BJ (cell line): ENCODE measurements at regions not wholly inside any gene's neighbourhood (a gene's known extent, or its start where the extent isn't known, plus 50 kb on each side); places are given as distances from the start of the nearest gene placed in this dataset.

Experiments used
- CTCF ChIA-PET: fragments of 350-600 bp; formaldehyde crosslinking; extraction: SDS; loops from one replicate; lab custom pipeline; 2021; ENCODE audit warnings: antibody characterized with exemption, inconsistent platforms; lab: Yijun Ruan, JAX
- POLR2A ChIA-PET: fragments of 300-600 bp; sonication (Branson Sonifier 250); formaldehyde crosslinking; extraction: SDS; loops from one replicate; lab custom pipeline; 2021; ENCODE audit warnings: antibody characterized with exemption; lab: Charles Lee
- DNase-seq: peaks from one replicate; pipeline ENCODE4 v3.0.0-alpha.2; 2011; ENCODE audit warnings: low read depth
- H3K27me3 ChIP-seq: 2 replicates; pipeline ENCODE4 v1.6.0; 2011; ENCODE audit warnings: low read length; ENCODE audit not compliant: control insufficient read depth, insufficient read depth
- H3K36me3 ChIP-seq: 2 replicates; pipeline ENCODE4 v1.5.1; 2011; ENCODE audit warnings: low read length; ENCODE audit not compliant: control insufficient read depth, insufficient read depth
- H3K4me3 ChIP-seq: 2 replicates; pipeline ENCODE4 v1.5.1; 2011; ENCODE audit warnings: low read depth, mild to moderate bottlenecking, control low read depth, low read length
- CTCF ChIP-seq: IDR thresholded peaks from 2 replicates; pipeline ENCODE4 v1.5.1; 2011; ENCODE audit warnings: low read depth, mild to moderate bottlenecking, control low read depth, inconsistent platforms, low read length, moderate library complexity; ENCODE audit not compliant: insufficient read depth

- ChIA-PET CTCF (no interaction called here), POLR2A (no interaction called here)
- Histone ChIP-seq H3K27me3 (no peaks in the 10 kb centered on the region), H3K36me3 (no peaks in the 10 kb centered on the region), H3K4me3 (no peak overlapping the region)
- DNase-seq: no peak
- TF ChIP-seq CTCF: no peak
Measured at GRCh38 chr3:116842254-116842957, 132.8 kb downstream of the TUSC7 start.

- no peak overlapping the region for H3K4me3 ChIP-seq
- POLR2A ChIA-PET: interaction anchor here (0.7 kb wide), 1 partner anchor 529 kb away, joined by 3 read pairs; no protein-coding TSS in a partner anchor
- no peak for TF ChIP-seq CTCF
- DNase-seq: no peak
- CTCF ChIA-PET: interaction anchor here (0.6 to 1.4 kb wide), 2 partner anchors 11 to 28 kb away, joined by 3 to 6 read pairs; no protein-coding TSS in a partner anchor
- H3K36me3 ChIP-seq: no peaks in the 10 kb centered on the region
- no peaks in the 10 kb centered on the region for H3K27me3 ChIP-seq
Measured at GRCh38 chr3:116848248-116848829, 138.8 kb downstream of the TUSC7 start.

GRCh38 chr3:116849261-116849688 is 139.7 kb downstream of the TUSC7 start:
- H3K36me3 ChIP-seq: no peaks in the 10 kb centered on the region
- CTCF ChIA-PET: no interaction called here
- no peaks in the 10 kb centered on the region for H3K27me3 ChIP-seq
- no peak for DNase-seq
- no peak overlapping the region for H3K4me3 ChIP-seq
- POLR2A ChIA-PET: no interaction called here
- no peak for TF ChIP-seq CTCF

- no peaks in the 10 kb centered on the region for H3K27me3 ChIP-seq
- ChIA-PET CTCF (no interaction called here), POLR2A (no interaction called here)
- TF ChIP-seq CTCF: no peak
- no peak overlapping the region for H3K4me3 ChIP-seq
- no peaks in the 10 kb centered on the region for H3K36me3 ChIP-seq
- no peak for DNase-seq
Measured at GRCh38 chr3:116852803-116853202, 143.2 kb downstream of the TUSC7 start.

GRCh38 chr3:116863270-116863770 is 153.7 kb downstream of the TUSC7 start:
- POLR2A ChIA-PET: no interaction called here
- DNase-seq: no peak
- CTCF ChIA-PET: interaction anchor here (0.7 kb wide), 1 partner anchor 8 kb away, joined by 3 read pairs; no protein-coding TSS in a partner anchor

More at GRCh38 chr3:116863270-116863770, 153.7 kb downstream of the TUSC7 start:
- Histone ChIP-seq H3K36me3 (no peaks in the 10 kb centered on the region), H3K4me3 (no peak overlapping the region), H3K27me3 (no peaks in the 10 kb centered on the region)
- no peak for TF ChIP-seq CTCF
